Mucosa of stomach (tissue), 1 donor: ENCODE measurements at regions not wholly inside any gene's neighbourhood (a gene's known extent, or its start where the extent isn't known, plus 50 kb on each side); places are given as distances from the start of the nearest gene placed in this dataset.

Experiments used
- H3K27me3 ChIP-seq: one replicate; pipeline ENCODE4 v1.7.0; 2013; ENCODE audit warnings: mild to moderate bottlenecking, low read length; ENCODE audit not compliant: control insufficient read depth, insufficient read depth
- H3K36me3 ChIP-seq: one replicate; pipeline ENCODE4 v1.7.0; 2013; ENCODE audit warnings: low read length; ENCODE audit not compliant: control insufficient read depth, insufficient read depth
- H3K4me1 ChIP-seq: one replicate; pipeline ENCODE4 v1.7.0; 2013; ENCODE audit warnings: mild to moderate bottlenecking, low read length; ENCODE audit not compliant: control insufficient read depth, insufficient read depth
- H3K4me3 ChIP-seq: one replicate; pipeline ENCODE4 v1.7.0; 2013; ENCODE audit warnings: low read length
- H3K9ac ChIP-seq: one replicate; pipeline ENCODE4 v1.7.0; 2013; ENCODE audit warnings: mild to moderate bottlenecking, low read length, moderate library complexity
- H3K9me3 ChIP-seq: one replicate; pipeline ENCODE4 v1.7.0; 2013; ENCODE audit warnings: mild to moderate bottlenecking, low read length, moderate library complexity; ENCODE audit not compliant: control insufficient read depth
- donor health status: Pancreatic carcinoma.

- no peak overlapping the region for H3K9ac ChIP-seq
- H3K27me3 ChIP-seq, result no peaks in the 10 kb centered on the region
- H3K36me3 ChIP-seq, result no peaks in the 10 kb centered on the region
- no peaks in the 10 kb centered on the region for H3K9me3 ChIP-seq
- H3K4me1 ChIP-seq, result peaks cover 10% of the 10 kb centered on the region
- H3K4me3 ChIP-seq, result no peak overlapping the region
Measured at GRCh38 chr4:11777447-11777846, 348.8 kb upstream of the HS3ST1 start.

- Histone ChIP-seq H3K36me3 (no peaks in the 10 kb centered on the region), H3K4me3 (no peak overlapping the region), H3K9ac (no peak overlapping the region), H3K4me1 (peaks cover 12% of the 10 kb centered on the region), H3K9me3 (no peaks in the 10 kb centered on the region), H3K27me3 (no peaks in the 10 kb centered on the region)
Measured at GRCh38 chr4:11774346-11774745, 345.7 kb upstream of the HS3ST1 start.

- no peak overlapping the region for H3K4me3 ChIP-seq
- H3K9ac ChIP-seq, result no peak overlapping the region
- no peaks in the 10 kb centered on the region for H3K27me3 ChIP-seq
- H3K4me1 ChIP-seq, result peaks cover 18% of the 10 kb centered on the region
- H3K36me3 ChIP-seq, result no peaks in the 10 kb centered on the region
- H3K9me3 ChIP-seq, result no peaks in the 10 kb centered on the region
Measured at GRCh38 chr4:11773798-11774197, 345.1 kb upstream of the HS3ST1 start.

GRCh38 chr4:11769434-11769833 lies 340.7 kb upstream of the HS3ST1 start:
- no peaks in the 10 kb centered on the region for H3K27me3 ChIP-seq

GRCh38 chr4:11768251-11768972 lies 339.7 kb upstream of the HS3ST1 start:
- H3K27me3 ChIP-seq, result no peaks in the 10 kb centered on the region
- no peaks in the 10 kb centered on the region for H3K9me3 ChIP-seq
- no peaks in the 10 kb centered on the region for H3K36me3 ChIP-seq
- no peak overlapping the region for H3K4me3 ChIP-seq
- H3K9ac ChIP-seq, result no peak overlapping the region
- H3K4me1 ChIP-seq, result peaks cover 11% of the 10 kb centered on the region

More at GRCh38 chr4:11769434-11769833, 340.7 kb upstream of the HS3ST1 start:
- H3K9ac ChIP-seq, result no peak overlapping the region
- H3K9me3 ChIP-seq, result no peaks in the 10 kb centered on the region
- peaks cover 11% of the 10 kb centered on the region for H3K4me1 ChIP-seq
- H3K36me3 ChIP-seq, result no peaks in the 10 kb centered on the region
- no peak overlapping the region for H3K4me3 ChIP-seq

- Histone ChIP-seq H3K36me3 (no peaks in the 10 kb centered on the region), H3K9ac (no peak overlapping the region), H3K27me3 (no peaks in the 10 kb centered on the region), H3K9me3 (no peaks in the 10 kb centered on the region), H3K4me1 (peaks cover 11% of the 10 kb centered on the region), H3K4me3 (no peak overlapping the region)
Measured at GRCh38 chr4:11765849-11766453, 337.3 kb upstream of the HS3ST1 start.

- Histone ChIP-seq H3K4me1 (no peaks in the 10 kb centered on the region), H3K9ac (no peak overlapping the region), H3K9me3 (no peaks in the 10 kb centered on the region), H3K4me3 (no peak overlapping the region), H3K36me3 (no peaks in the 10 kb centered on the region), H3K27me3 (no peaks in the 10 kb centered on the region)
Measured at GRCh38 chr4:11748164-11748872, 319.6 kb upstream of the HS3ST1 start.

- Histone ChIP-seq H3K27me3 (no peaks in the 10 kb centered on the region), H3K36me3 (no peaks in the 10 kb centered on the region), H3K4me3 (no peak overlapping the region), H3K4me1 (peaks cover under 1% of the 10 kb centered on the region), H3K9ac (no peak overlapping the region), H3K9me3 (no peaks in the 10 kb centered on the region)
Measured at GRCh38 chr4:11746734-11747133, 318.0 kb upstream of the HS3ST1 start.

- Histone ChIP-seq H3K9ac (no peak overlapping the region), H3K4me1 (peaks cover 9% of the 10 kb centered on the region), H3K4me3 (no peak overlapping the region), H3K36me3 (no peaks in the 10 kb centered on the region), H3K9me3 (no peaks in the 10 kb centered on the region), H3K27me3 (no peaks in the 10 kb centered on the region)
Measured at GRCh38 chr4:11743976-11744375, 315.3 kb upstream of the HS3ST1 start.

- Histone ChIP-seq H3K9ac (no peak overlapping the region), H3K4me3 (no peak overlapping the region)
Measured at GRCh38 chr4:11743236-11743635, 314.5 kb upstream of the HS3ST1 start.

GRCh38 chr4:11741190-11741652 lies 312.5 kb upstream of the HS3ST1 start:
- Histone ChIP-seq H3K27me3 (no peaks in the 10 kb centered on the region), H3K4me1 (peaks cover 9% of the 10 kb centered on the region), H3K4me3 (no peak overlapping the region), H3K9ac (no peak overlapping the region), H3K36me3 (no peaks in the 10 kb centered on the region), H3K9me3 (no peaks in the 10 kb centered on the region)

More at GRCh38 chr4:11743236-11743635, 314.5 kb upstream of the HS3ST1 start:
- Histone ChIP-seq H3K36me3 (no peaks in the 10 kb centered on the region), H3K9me3 (no peaks in the 10 kb centered on the region), H3K4me1 (peaks cover 9% of the 10 kb centered on the region), H3K27me3 (no peaks in the 10 kb centered on the region)

- H3K4me1 ChIP-seq, result peaks cover 9% of the 10 kb centered on the region
- H3K9ac ChIP-seq, result no peak overlapping the region
- no peaks in the 10 kb centered on the region for H3K36me3 ChIP-seq
- H3K27me3 ChIP-seq, result no peaks in the 10 kb centered on the region
- no peak overlapping the region for H3K4me3 ChIP-seq
- no peaks in the 10 kb centered on the region for H3K9me3 ChIP-seq
Measured at GRCh38 chr4:11739992-11740391, 311.3 kb upstream of the HS3ST1 start.
